Endodermal cell (in vitro differentiated cells): ENCODE measurements at regions not wholly inside any gene's neighbourhood (a gene's known extent, or its start where the extent isn't known, plus 50 kb on each side); places are given as distances from the start of the nearest gene placed in this dataset.

ENCODE experiments used
- DNase-seq: peaks from one replicate; pipeline ENCODE4 v3.0.0-alpha.2; 2017
- H3K27ac ChIP-seq: 2 replicates; pipeline ENCODE4 v1.5.1; 2013; ENCODE audit warnings: mild to moderate bottlenecking, low read depth, low read length, moderate library complexity
- H3K27me3 ChIP-seq: 2 replicates; pipeline ENCODE4 v1.6.1; 2013; ENCODE audit warnings: mild to moderate bottlenecking, low read length, moderate library complexity; ENCODE audit not compliant: insufficient read depth, control insufficient read depth, poor library complexity, severe bottlenecking
- H3K36me3 ChIP-seq: 2 replicates; pipeline ENCODE4 v1.7.0; 2013; ENCODE audit warnings: mild to moderate bottlenecking, low read length, moderate library complexity; ENCODE audit not compliant: control insufficient read depth, insufficient read depth
- H3K4me1 ChIP-seq: one replicate; pipeline ENCODE4 v1.7.0; 2013; ENCODE audit warnings: low read length; ENCODE audit not compliant: control insufficient read depth, insufficient read depth
- H3K4me3 ChIP-seq: 2 replicates; pipeline ENCODE4 v1.5.1; 2013; ENCODE audit warnings: mild to moderate bottlenecking, low read length, moderate library complexity
- H3K9ac ChIP-seq: 2 replicates; pipeline ENCODE4 v1.6.1; 2013; ENCODE audit warnings: mild to moderate bottlenecking, low read length, moderate library complexity; ENCODE audit not compliant: poor library complexity, severe bottlenecking; ENCODE audit errors: extremely low read depth
- H3K9me3 ChIP-seq: 2 replicates; pipeline ENCODE4 v1.6.1; 2013; ENCODE audit warnings: mild to moderate bottlenecking, low read length, moderate library complexity; ENCODE audit not compliant: control insufficient read depth
- H3K27ac Mint-ChIP-seq: 2 replicates; pipeline ENCODE4 v1.8.0; 2020; ENCODE audit warnings: mixed read lengths
- H3K27me3 Mint-ChIP-seq: 2 replicates; pipeline ENCODE4 v1.8.0; 2021; ENCODE audit warnings: mild to moderate bottlenecking, mixed read lengths; ENCODE audit not compliant: insufficient read depth
- H3K36me3 Mint-ChIP-seq: 2 replicates; pipeline ENCODE4 v1.8.0; 2020; ENCODE audit warnings: low read depth, mixed read lengths
- H3K4me1 Mint-ChIP-seq: 2 replicates; pipeline ENCODE4 v1.8.0; 2020; ENCODE audit warnings: mixed read lengths
- H3K4me3 Mint-ChIP-seq: 2 replicates; pipeline ENCODE4 v1.8.0; 2020; ENCODE audit warnings: mild to moderate bottlenecking, moderate library complexity, mixed read lengths
- H3K9me3 Mint-ChIP-seq: 2 replicates; pipeline ENCODE4 v1.8.0; 2020; ENCODE audit warnings: mild to moderate bottlenecking, mixed read lengths
- CTCF ChIP-seq: fragments of 200-600 bp; sonication (generic); conservative IDR thresholded peaks from 2 replicates; pipeline ENCODE4 v1.5.0; 2021; ENCODE audit warnings: antibody characterized with exemption, mild to moderate bottlenecking
- WGBS, 2 experiments: methylation state at CpG; one replicate each; pipeline versions ENCODE4 v1.1.5 to v1.1.7; 2013; ENCODE audit warnings: missing lambda C conversion rate in 2 of 2, mixed read lengths in 1 of 2; ENCODE audit not compliant: insufficient coverage in 1 of 2, insufficient read length in 1 of 2; 5-methylcytosine and 5-hydroxymethylcytosine counted together

GRCh38 chr6:81640891-81641290, 111.6 kb downstream of the TENT5A start:
- H3K4me3 ChIP-seq = no peak overlapping the region
- H3K36me3 Mint-ChIP-seq = no peaks in the 10 kb centered on the region
- no peaks in the 10 kb centered on the region for H3K9me3 ChIP-seq
- no peak overlapping the region for H3K27ac ChIP-seq
- no peak for DNase-seq
- WGBS, 2 experiments = 95 to 100% methylated on average over 1 of the region's 1 CpG
- no peak overlapping the region for H3K27ac Mint-ChIP-seq
- H3K4me1 Mint-ChIP-seq = no peaks in the 10 kb centered on the region
- peaks cover 3% of the 10 kb centered on the region for H3K9me3 Mint-ChIP-seq
- H3K27me3 ChIP-seq = no peaks in the 10 kb centered on the region
- no peak overlapping the region for H3K9ac ChIP-seq
- TF ChIP-seq CTCF = no peak
- no peaks in the 10 kb centered on the region for H3K4me1 ChIP-seq
- H3K27me3 Mint-ChIP-seq = peaks cover 11% of the 10 kb centered on the region
- H3K4me3 Mint-ChIP-seq = no peak overlapping the region
- no peaks in the 10 kb centered on the region for H3K36me3 ChIP-seq

DNA sequence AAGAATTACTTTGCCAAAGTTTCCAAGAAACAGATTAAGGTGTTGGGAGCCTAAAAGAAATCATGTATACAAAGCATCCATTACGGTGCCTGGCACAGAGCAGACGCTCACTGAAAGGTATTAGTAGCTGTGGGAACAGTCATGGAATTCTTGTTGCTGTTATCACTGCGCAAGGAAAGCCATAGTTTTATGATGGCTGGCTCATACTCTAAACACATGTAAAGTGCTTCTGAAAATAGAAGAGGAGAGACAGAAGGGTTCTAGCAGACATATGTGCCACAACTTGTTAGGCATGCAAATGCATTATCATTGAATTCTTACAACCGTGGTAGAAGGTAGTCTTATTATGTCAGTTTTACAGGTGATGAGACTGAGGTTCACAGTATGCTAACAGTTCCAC, 112.4 kb downstream of the TENT5A start:
- H3K4me1 Mint-ChIP-seq = no peaks in the 10 kb centered on the region
- WGBS, 2 experiments = 97 to 100% methylated on average over 2 to 4 of the region's 4 CpGs
- no peaks in the 10 kb centered on the region for H3K9me3 ChIP-seq
- DNase-seq = no peak
- no peak overlapping the region for H3K4me3 Mint-ChIP-seq
- no peaks in the 10 kb centered on the region for H3K36me3 Mint-ChIP-seq
- no peaks in the 10 kb centered on the region for H3K4me1 ChIP-seq
- no peaks in the 10 kb centered on the region for H3K27me3 ChIP-seq
- no peak overlapping the region for H3K4me3 ChIP-seq
- H3K9ac ChIP-seq = no peak overlapping the region
- no peak for TF ChIP-seq CTCF
- H3K27me3 Mint-ChIP-seq = peaks cover 12% of the 10 kb centered on the region
- no peaks in the 10 kb centered on the region for H3K36me3 ChIP-seq
- peaks cover 3% of the 10 kb centered on the region for H3K9me3 Mint-ChIP-seq
- H3K27ac Mint-ChIP-seq = no peak overlapping the region
- no peak overlapping the region for H3K27ac ChIP-seq

- Histone ChIP-seq H3K4me3 (no peak overlapping the region), H3K27ac (no peak overlapping the region), H3K9ac (no peak overlapping the region), H3K4me1 (no peaks in the 10 kb centered on the region), H3K36me3 (no peaks in the 10 kb centered on the region), H3K27me3 (no peaks in the 10 kb centered on the region), H3K9me3 (no peaks in the 10 kb centered on the region)
- H3K27ac Mint-ChIP-seq = no peak overlapping the region
- TF ChIP-seq CTCF = no peak
- DNase-seq = no peak
- H3K9me3 Mint-ChIP-seq = peaks cover 3% of the 10 kb centered on the region
- WGBS, 2 experiments = 94 to 96% methylated on average over 3 to 4 of the region's 4 CpGs
- no peaks in the 10 kb centered on the region for H3K4me1 Mint-ChIP-seq
- H3K4me3 Mint-ChIP-seq = no peak overlapping the region
- H3K36me3 Mint-ChIP-seq = no peaks in the 10 kb centered on the region
- peaks cover 8% of the 10 kb centered on the region for H3K27me3 Mint-ChIP-seq
Measured at GRCh38 chr6:81638366-81638765, 114.1 kb downstream of the TENT5A start.
